BJ (cell line): ENCODE measurements at regions not wholly inside any gene's neighbourhood (a gene's known extent, or its start where the extent isn't known, plus 50 kb on each side); places are given as distances from the start of the nearest gene placed in this dataset.

Source experiments
- CTCF ChIA-PET: fragments of 350-600 bp; formaldehyde crosslinking; extraction: SDS; loops from one replicate; lab custom pipeline; 2021; ENCODE audit warnings: antibody characterized with exemption, inconsistent platforms; lab: Yijun Ruan, JAX
- POLR2A ChIA-PET: fragments of 300-600 bp; sonication (Branson Sonifier 250); formaldehyde crosslinking; extraction: SDS; loops from one replicate; lab custom pipeline; 2021; ENCODE audit warnings: antibody characterized with exemption; lab: Charles Lee
- DNase-seq: peaks from one replicate; pipeline ENCODE4 v3.0.0-alpha.2; 2011; ENCODE audit warnings: low read depth
- H3K27me3 ChIP-seq: 2 replicates; pipeline ENCODE4 v1.6.0; 2011; ENCODE audit warnings: low read length; ENCODE audit not compliant: control insufficient read depth, insufficient read depth
- H3K36me3 ChIP-seq: 2 replicates; pipeline ENCODE4 v1.5.1; 2011; ENCODE audit warnings: low read length; ENCODE audit not compliant: control insufficient read depth, insufficient read depth
- H3K4me3 ChIP-seq: 2 replicates; pipeline ENCODE4 v1.5.1; 2011; ENCODE audit warnings: low read depth, mild to moderate bottlenecking, control low read depth, low read length
- TF ChIP-seq, protein P1 (sequence below): IDR thresholded peaks from 2 replicates; pipeline ENCODE4 v1.5.1; 2011; ENCODE audit warnings: low read depth, mild to moderate bottlenecking, control low read depth, inconsistent platforms, low read length, moderate library complexity; ENCODE audit not compliant: insufficient read depth

DNA sequence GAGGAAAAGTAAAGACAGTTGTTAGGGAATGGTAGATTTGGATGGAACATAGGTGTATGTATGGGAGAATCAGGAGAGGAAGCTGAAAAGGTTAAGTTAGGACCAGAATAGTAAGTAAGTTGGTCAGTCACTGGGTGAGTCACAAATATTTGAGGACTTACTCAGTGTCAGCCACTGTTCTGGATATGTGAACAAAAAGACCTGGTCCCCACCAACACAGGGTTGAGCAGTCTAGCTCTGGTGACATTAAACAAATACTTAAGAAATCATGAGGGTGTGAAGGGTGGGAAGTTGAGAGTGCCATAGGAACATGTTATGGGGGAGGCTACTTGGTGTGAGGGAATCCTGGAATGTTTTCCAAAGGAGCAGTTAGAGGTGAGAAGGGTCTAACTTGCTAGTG is 246.9 kb downstream of the PTEN start:
- CTCF ChIA-PET, result no interaction called here
- H3K27me3 ChIP-seq, result no peaks in the 10 kb centered on the region
- peak; percentile 31 for DNase-seq
- TF ChIP-seq, protein P1, sequence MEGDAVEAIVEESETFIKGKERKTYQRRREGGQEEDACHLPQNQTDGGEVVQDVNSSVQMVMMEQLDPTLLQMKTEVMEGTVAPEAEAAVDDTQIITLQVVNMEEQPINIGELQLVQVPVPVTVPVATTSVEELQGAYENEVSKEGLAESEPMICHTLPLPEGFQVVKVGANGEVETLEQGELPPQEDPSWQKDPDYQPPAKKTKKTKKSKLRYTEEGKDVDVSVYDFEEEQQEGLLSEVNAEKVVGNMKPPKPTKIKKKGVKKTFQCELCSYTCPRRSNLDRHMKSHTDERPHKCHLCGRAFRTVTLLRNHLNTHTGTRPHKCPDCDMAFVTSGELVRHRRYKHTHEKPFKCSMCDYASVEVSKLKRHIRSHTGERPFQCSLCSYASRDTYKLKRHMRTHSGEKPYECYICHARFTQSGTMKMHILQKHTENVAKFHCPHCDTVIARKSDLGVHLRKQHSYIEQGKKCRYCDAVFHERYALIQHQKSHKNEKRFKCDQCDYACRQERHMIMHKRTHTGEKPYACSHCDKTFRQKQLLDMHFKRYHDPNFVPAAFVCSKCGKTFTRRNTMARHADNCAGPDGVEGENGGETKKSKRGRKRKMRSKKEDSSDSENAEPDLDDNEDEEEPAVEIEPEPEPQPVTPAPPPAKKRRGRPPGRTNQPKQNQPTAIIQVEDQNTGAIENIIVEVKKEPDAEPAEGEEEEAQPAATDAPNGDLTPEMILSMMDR, result no peak
- H3K4me3 ChIP-seq, result no peak overlapping the region
- no peaks in the 10 kb centered on the region for H3K36me3 ChIP-seq
- POLR2A ChIA-PET, result no interaction called here

- POLR2A ChIA-PET, result no interaction called here
- TF ChIP-seq, protein P1, result no peak
- Histone ChIP-seq H3K27me3 (no peaks in the 10 kb centered on the region), H3K4me3 (no peak overlapping the region), H3K36me3 (no peaks in the 10 kb centered on the region)
- no peak for DNase-seq
- CTCF ChIA-PET, result no interaction called here
Observed at GRCh38 chr10:88110822-88111221, 247.4 kb downstream of the PTEN start.

- no peak for DNase-seq
- H3K4me3 ChIP-seq, result no peak overlapping the region
- POLR2A ChIA-PET, result no interaction called here
- CTCF ChIA-PET, result no interaction called here
- TF ChIP-seq, protein P1, result no peak
- no peaks in the 10 kb centered on the region for H3K27me3 ChIP-seq
- H3K36me3 ChIP-seq, result no peaks in the 10 kb centered on the region
Observed at GRCh38 chr10:88111294-88111693, 247.9 kb downstream of the PTEN start.

GRCh38 chr10:88113232-88113631 is 249.8 kb downstream of the PTEN start:
- ChIA-PET CTCF (interaction anchor here (1.0 to 1.9 kb wide), 3 partner anchors 13 to 251 kb away, joined by 5 read pairs; no protein-coding TSS in a partner anchor), POLR2A (no interaction called here)
- Histone ChIP-seq H3K27me3 (no peaks in the 10 kb centered on the region), H3K36me3 (no peaks in the 10 kb centered on the region), H3K4me3 (no peak overlapping the region)
- no peak for DNase-seq
- TF ChIP-seq, protein P1, result no peak

DNA sequence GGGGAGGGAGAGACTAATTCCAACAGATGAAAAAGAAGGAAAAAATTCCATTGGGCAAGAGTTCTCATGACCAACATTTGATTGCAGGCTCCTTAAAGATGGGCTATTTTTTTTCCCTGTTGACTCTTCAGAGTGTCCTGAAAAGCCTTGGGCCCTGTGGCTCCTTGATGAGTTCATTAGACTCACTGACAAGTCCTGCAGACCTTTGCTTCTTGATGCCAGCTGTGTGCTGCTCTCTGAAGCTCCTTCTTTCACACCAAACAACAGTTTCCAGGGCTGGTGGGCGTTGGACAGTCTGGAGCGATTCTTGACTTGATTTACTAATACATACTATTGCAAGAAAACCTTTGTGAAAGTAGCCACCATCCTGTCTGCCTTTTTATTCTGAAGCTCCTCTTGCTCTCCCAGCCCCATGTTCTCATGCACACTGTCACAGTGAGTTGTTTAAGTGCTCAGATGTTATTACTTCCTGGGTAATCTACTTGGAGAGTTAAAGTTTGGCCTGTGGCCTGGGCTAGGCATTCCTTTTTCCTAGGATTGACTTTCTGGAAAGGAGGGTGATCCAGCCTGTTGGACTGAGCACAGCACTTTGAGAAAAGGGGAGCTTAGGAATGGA is 250.3 kb downstream of the PTEN start:
- CTCF ChIA-PET, result interaction anchor here (1.2 to 1.9 kb wide), 3 partner anchors 13 to 53 kb away, joined by 3 to 5 read pairs (median 5); no protein-coding TSS in a partner anchor
- Histone ChIP-seq H3K36me3 (no peaks in the 10 kb centered on the region), H3K27me3 (no peaks in the 10 kb centered on the region), H3K4me3 (no peak overlapping the region)
- TF ChIP-seq, protein P1, result no peak
- POLR2A ChIA-PET, result no interaction called here
- DNase-seq, result no peak
